CD14-positive monocyte (primary cell): ENCODE measurements at regions not wholly inside any gene's neighbourhood (a gene's known extent, or its start where the extent isn't known, plus 50 kb on each side); places are given as distances from the start of the nearest gene placed in this dataset.

Source experiments
- DNase-seq, 3 donors: peaks; one replicate each; pipeline ENCODE4 v3.0.0-alpha.2; 2011 to 2022
- H2AFZ ChIP-seq: 2 replicates; pipeline ENCODE4 v1.6.0; 2012; ENCODE audit warnings: mild to moderate bottlenecking, low read depth, low read length, inconsistent platforms; ENCODE audit not compliant: insufficient read depth, poor library complexity, severe bottlenecking
- H3K27ac ChIP-seq, 2 donors: 1 replicate in 1 of 2; 2 replicates in 1 of 2; pipeline ENCODE4 v1.5.1; 2012 to 2013; ENCODE audit warnings: low read length in 2 of 2, control low read depth in 1 of 2, inconsistent platforms in 1 of 2, low read depth in 1 of 2, mild to moderate bottlenecking in 1 of 2
- H3K27me3 ChIP-seq, 2 donors: one replicate each; pipeline versions ENCODE4 v1.6.0 to v1.6.1; 2011 to 2013; ENCODE audit warnings: low read length in 2 of 2; ENCODE audit not compliant: control insufficient read depth in 2 of 2, insufficient read depth in 2 of 2
- H3K36me3 ChIP-seq, 2 donors: replicated peaks in 1 of 2; 1 replicate in 1 of 2; 2 replicates in 1 of 2; pipeline versions ENCODE4 v1.5.1 to v1.6.1; 2012 to 2013; ENCODE audit warnings: low read length in 2 of 2, control low read depth in 1 of 2, inconsistent platforms in 1 of 2, mild to moderate bottlenecking in 1 of 2; ENCODE audit not compliant: insufficient read depth in 2 of 2, control insufficient read depth in 1 of 2
- H3K4me1 ChIP-seq, 2 donors: 1 replicate in 1 of 2; 2 replicates in 1 of 2; pipeline versions ENCODE4 v1.5.1 to v1.6.1; 2012 to 2013; ENCODE audit warnings: low read length in 2 of 2, control low read depth in 1 of 2, inconsistent platforms in 1 of 2, mild to moderate bottlenecking in 1 of 2, moderate library complexity in 1 of 2; ENCODE audit not compliant: insufficient read depth in 2 of 2, control insufficient read depth in 1 of 2
- H3K4me2 ChIP-seq: replicated peaks from 2 replicates; pipeline ENCODE3; 2012; ENCODE audit warnings: low read length, moderate library complexity, mild to moderate bottlenecking; ENCODE audit not compliant: poor library complexity, severe bottlenecking; ENCODE audit errors: extremely low read depth
- H3K4me3 ChIP-seq, 3 experiments: fragments of 200-600 bp in 1 of 3; sonication (generic) in 1 of 3; replicated peaks in 1 of 3; 1 replicate in 2 of 3; 2 replicates in 1 of 3; pipeline ENCODE4 v1.5.1; 2011 to 2013; ENCODE audit warnings: low read length in 3 of 3, mild to moderate bottlenecking in 3 of 3, control low read depth in 2 of 3, low read depth in 2 of 3, inconsistent platforms in 1 of 3, moderate library complexity in 1 of 3
- H3K79me2 ChIP-seq: 2 replicates; pipeline ENCODE4 v1.6.0; 2012; ENCODE audit warnings: mild to moderate bottlenecking, control low read depth, inconsistent platforms, low read length, moderate library complexity; ENCODE audit not compliant: insufficient read depth
- H3K9ac ChIP-seq: 2 replicates; pipeline ENCODE4 v1.6.0; 2017; ENCODE audit warnings: low read length, mild to moderate bottlenecking; ENCODE audit not compliant: insufficient read depth, poor library complexity, severe bottlenecking
- H3K9me3 ChIP-seq, 2 donors: replicated peaks in 1 of 2; 1 replicate in 1 of 2; 2 replicates in 1 of 2; pipeline versions ENCODE4 v1.5.1 to v1.6.1; 2012 to 2013; ENCODE audit warnings: low read length in 2 of 2, control low read depth in 1 of 2; ENCODE audit not compliant: control insufficient read depth in 1 of 2, insufficient read depth in 1 of 2
- H4K20me1 ChIP-seq: 2 replicates; pipeline ENCODE4 v1.6.0; 2012; ENCODE audit warnings: mild to moderate bottlenecking, low read length, control low read depth, moderate library complexity; ENCODE audit not compliant: insufficient read depth
- H3K27ac Mint-ChIP-seq, 7 donors: one replicate each; pipeline ENCODE4 v1.8.0; 2020; ENCODE audit warnings: mild to moderate bottlenecking in 7 of 7, mixed read lengths in 7 of 7, moderate library complexity in 6 of 7, inconsistent platforms in 2 of 7
- H3K27me3 Mint-ChIP-seq, 3 donors: one replicate each; pipeline ENCODE4 v1.8.0; 2021 to 2022; ENCODE audit warnings: low read depth in 3 of 3, mild to moderate bottlenecking in 3 of 3, mixed read lengths in 3 of 3, moderate library complexity in 3 of 3, inconsistent platforms in 1 of 3
- H3K36me3 Mint-ChIP-seq, 2 donors: one replicate each; pipeline ENCODE4 v1.8.0; 2020; ENCODE audit warnings: mixed read lengths in 2 of 2, inconsistent platforms in 1 of 2, mild to moderate bottlenecking in 1 of 2
- H3K4me1 Mint-ChIP-seq: one replicate; pipeline ENCODE4 v1.8.0; 2020; ENCODE audit warnings: mild to moderate bottlenecking, mixed read lengths
- H3K4me3 Mint-ChIP-seq, 2 donors: one replicate each; pipeline ENCODE4 v1.8.0; 2020; ENCODE audit warnings: mild to moderate bottlenecking in 2 of 2, mixed read lengths in 2 of 2, moderate library complexity in 1 of 2
- H3K9me3 Mint-ChIP-seq, 7 donors: one replicate each; pipeline ENCODE4 v1.8.0; 2020 to 2022; ENCODE audit warnings: mixed read lengths in 7 of 7, mild to moderate bottlenecking in 6 of 7, moderate library complexity in 6 of 7, inconsistent platforms in 2 of 7
- CTCF ChIP-seq: fragments of 200-600 bp; IDR thresholded peaks from one replicate; pipeline ENCODE4 v1.8.0; 2022; ENCODE audit warnings: antibody characterized with exemption, mild to moderate bottlenecking
- WGBS: methylation state at CpG from one replicate; pipeline ENCODE4 v1.1.5; 2013; ENCODE audit warnings: missing lambda C conversion rate; ENCODE audit not compliant: insufficient coverage; 5-methylcytosine and 5-hydroxymethylcytosine counted together
- intact Hi-C, 2 donors: fragments of 100-400 bp; cut with micrococcal nuclease; formaldehyde crosslinking; loops; one replicate each; pipeline versions ENCODE4 v1.15.0 to v1.15.1; 2023

GRCh38 chr14:62314221-62314620 is 552.0 kb downstream of the SNAPC1 start:
- Histone ChIP-seq H4K20me1 (no peaks in the 10 kb centered on the region), H3K4me2 (no peak overlapping the region), H3K27me3 (no peaks in the 10 kb centered on the region), H3K36me3 (no peaks in the 10 kb centered on the region), H3K4me3 (no peak overlapping the region), H3K4me1 (no peaks in the 10 kb centered on the region), H3K79me2 (no peaks in the 10 kb centered on the region), H2AFZ (no peak overlapping the region), H3K9me3 (no peaks in the 10 kb centered on the region), H3K9ac (no peak overlapping the region), H3K27ac (no peak overlapping the region)
- no peaks in the 10 kb centered on the region for H3K27me3 Mint-ChIP-seq
- TF ChIP-seq CTCF, result no peak
- no CpG with 5 or more reads among the region's 2 CpGs for WGBS
- no peak overlapping the region for H3K27ac Mint-ChIP-seq
- intact Hi-C loops, result no loop called here
- no peaks in the 10 kb centered on the region for H3K4me1 Mint-ChIP-seq
- DNase-seq, result no peak
- H3K4me3 Mint-ChIP-seq, result no peak overlapping the region
- peaks cover 0 to 5% (median 3%) of the 10 kb centered on the region in 7 donors for H3K9me3 Mint-ChIP-seq
- no peaks in the 10 kb centered on the region for H3K36me3 Mint-ChIP-seq

GRCh38 chr14:62314871-62315270 is 552.7 kb downstream of the SNAPC1 start:
- Histone ChIP-seq H3K9ac (no peak overlapping the region), H3K27ac (no peak overlapping the region), H3K79me2 (no peaks in the 10 kb centered on the region), H3K27me3 (no peaks in the 10 kb centered on the region), H2AFZ (no peak overlapping the region), H3K4me3 (no peak overlapping the region), H3K9me3 (no peaks in the 10 kb centered on the region), H3K4me1 (no peaks in the 10 kb centered on the region), H3K36me3 (no peaks in the 10 kb centered on the region), H4K20me1 (no peaks in the 10 kb centered on the region), H3K4me2 (no peak overlapping the region)
- no peaks in the 10 kb centered on the region for H3K27me3 Mint-ChIP-seq
- peaks cover 0 to 4% (median 0%) of the 10 kb centered on the region in 7 donors for H3K9me3 Mint-ChIP-seq
- no peak overlapping the region for H3K4me3 Mint-ChIP-seq
- intact Hi-C loops, result no loop called here
- no peaks in the 10 kb centered on the region for H3K36me3 Mint-ChIP-seq
- WGBS, result no CpG with 5 or more reads among the region's 1 CpG
- no peak for TF ChIP-seq CTCF
- H3K4me1 Mint-ChIP-seq, result no peaks in the 10 kb centered on the region
- DNase-seq, result no peak
- no peak overlapping the region for H3K27ac Mint-ChIP-seq
